Central memory CD8-positive, alpha-beta T cell (primary cell): ENCODE measurements at regions not wholly inside any gene's neighbourhood (a gene's known extent, or its start where the extent isn't known, plus 50 kb on each side); places are given as distances from the start of the nearest gene placed in this dataset.

ENCODE experiments used
- ATAC-seq: fragments of 150-1000 bp; cut with Tn5 transposase; replicated peaks from 2 replicates; pipeline ENCODE4 v1.10.0; 2022; ENCODE audit warnings: mild to moderate bottlenecking, moderate FRiP score, moderate number of reproducible peaks; ENCODE audit not compliant: poor library complexity, severe bottlenecking; ENCODE audit errors: extremely low read depth
- DNase-seq, 2 donors: peaks; one replicate each; pipeline ENCODE4 v3.0.0; 2021; ENCODE audit warnings: low spot score in 2 of 2
- H3K27ac Mint-ChIP-seq: one replicate; pipeline ENCODE4 v1.8.0; 2022; ENCODE audit warnings: low read depth, mild to moderate bottlenecking, moderate library complexity, mixed read lengths
- H3K27me3 Mint-ChIP-seq: one replicate; pipeline ENCODE4 v1.8.0; 2022; ENCODE audit warnings: mixed read lengths
- H3K36me3 Mint-ChIP-seq: one replicate; pipeline ENCODE4 v1.8.0; 2022; ENCODE audit warnings: mild to moderate bottlenecking, moderate library complexity, mixed read lengths; ENCODE audit not compliant: insufficient read depth
- H3K4me1 Mint-ChIP-seq: one replicate; pipeline ENCODE4 v1.8.0; 2022; ENCODE audit warnings: mixed read lengths
- H3K4me3 Mint-ChIP-seq: one replicate; pipeline ENCODE4 v1.8.0; 2022; ENCODE audit warnings: mild to moderate bottlenecking, moderate library complexity, mixed read lengths
- H3K9me3 Mint-ChIP-seq: one replicate; pipeline ENCODE4 v1.8.0; 2022; ENCODE audit warnings: mixed read lengths

GRCh38 chr1:190602325-190602724 lies 124.7 kb upstream of the BRINP3 start:
- Mint-ChIP-seq H3K4me1 (no peaks in the 10 kb centered on the region), H3K4me3 (no peak overlapping the region), H3K36me3 (no peaks in the 10 kb centered on the region), H3K27ac (no peak overlapping the region), H3K27me3 (no peaks in the 10 kb centered on the region), H3K9me3 (peaks cover 22% of the 10 kb centered on the region)
- ATAC-seq: no peak
- DNase-seq: no peak

GRCh38 chr1:190608282-190608681 lies 130.6 kb upstream of the BRINP3 start:
- Mint-ChIP-seq H3K27me3 (no peaks in the 10 kb centered on the region), H3K4me3 (no peak overlapping the region), H3K27ac (no peak overlapping the region), H3K9me3 (peaks cover 14% of the 10 kb centered on the region), H3K4me1 (no peaks in the 10 kb centered on the region), H3K36me3 (no peaks in the 10 kb centered on the region)
- ATAC-seq: no peak
- DNase-seq: no peak

- peaks cover 3% of the 10 kb centered on the region for H3K36me3 Mint-ChIP-seq
- ATAC-seq (no peak), DNase-seq (no peak)
- H3K27me3 Mint-ChIP-seq: no peaks in the 10 kb centered on the region
- no peak overlapping the region for H3K27ac Mint-ChIP-seq
- H3K9me3 Mint-ChIP-seq: peaks cover 17% of the 10 kb centered on the region
- no peak overlapping the region for H3K4me3 Mint-ChIP-seq
- no peaks in the 10 kb centered on the region for H3K4me1 Mint-ChIP-seq
Measured at GRCh38 chr1:190615818-190616217, 138.2 kb upstream of the BRINP3 start.

- H3K4me3 Mint-ChIP-seq: no peak overlapping the region
- peaks cover 15% of the 10 kb centered on the region for H3K9me3 Mint-ChIP-seq
- H3K4me1 Mint-ChIP-seq: no peaks in the 10 kb centered on the region
- DNase-seq (no peak), ATAC-seq (no peak)
- peaks cover 3% of the 10 kb centered on the region for H3K36me3 Mint-ChIP-seq
- H3K27ac Mint-ChIP-seq: no peak overlapping the region
- H3K27me3 Mint-ChIP-seq: no peaks in the 10 kb centered on the region
Measured at GRCh38 chr1:190616235-190616634, 138.6 kb upstream of the BRINP3 start.

GRCh38 chr1:190619724-190620123 lies 142.1 kb upstream of the BRINP3 start:
- peaks cover 22% of the 10 kb centered on the region for H3K9me3 Mint-ChIP-seq
- no peak overlapping the region for H3K27ac Mint-ChIP-seq
- ATAC-seq: no peak
- peaks cover 3% of the 10 kb centered on the region for H3K36me3 Mint-ChIP-seq
- no peak overlapping the region for H3K4me3 Mint-ChIP-seq
- H3K27me3 Mint-ChIP-seq: no peaks in the 10 kb centered on the region
- no peak for DNase-seq
- H3K4me1 Mint-ChIP-seq: no peaks in the 10 kb centered on the region

GRCh38 chr1:190633488-190633887 lies 155.8 kb upstream of the BRINP3 start:
- peaks cover 15% of the 10 kb centered on the region for H3K9me3 Mint-ChIP-seq

DNA sequence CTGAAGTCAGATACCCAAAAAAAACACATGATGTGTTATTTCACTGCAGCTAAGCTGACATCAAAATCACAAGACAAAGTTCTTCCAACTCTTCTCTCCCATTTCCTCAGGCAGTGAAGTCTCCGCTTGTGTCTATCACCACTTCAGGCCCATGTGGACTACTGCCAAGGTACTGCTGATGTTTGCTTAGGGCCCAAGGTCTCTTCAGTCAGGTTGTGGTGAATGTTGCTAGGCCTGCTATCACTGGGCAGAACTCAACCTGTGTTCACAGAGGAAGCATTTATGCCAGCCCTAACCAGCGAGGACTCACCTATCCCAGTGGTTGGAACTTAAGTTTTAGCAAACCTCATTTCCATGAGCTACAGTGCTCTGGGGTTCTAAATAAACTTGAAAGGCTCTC lies 156.5 kb upstream of the BRINP3 start:
- Mint-ChIP-seq H3K9me3 (peaks cover 15% of the 10 kb centered on the region), H3K36me3 (no peaks in the 10 kb centered on the region), H3K27me3 (no peaks in the 10 kb centered on the region), H3K27ac (no peak overlapping the region), H3K4me1 (no peaks in the 10 kb centered on the region), H3K4me3 (no peak overlapping the region)
- DNase-seq (no peak), ATAC-seq (no peak)

More at GRCh38 chr1:190633488-190633887, 155.8 kb upstream of the BRINP3 start:
- no peak for DNase-seq
- no peaks in the 10 kb centered on the region for H3K4me1 Mint-ChIP-seq
- H3K4me3 Mint-ChIP-seq: no peak overlapping the region
- H3K36me3 Mint-ChIP-seq: no peaks in the 10 kb centered on the region
- H3K27ac Mint-ChIP-seq: no peak overlapping the region
- no peak for ATAC-seq
- H3K27me3 Mint-ChIP-seq: no peaks in the 10 kb centered on the region

DNA sequence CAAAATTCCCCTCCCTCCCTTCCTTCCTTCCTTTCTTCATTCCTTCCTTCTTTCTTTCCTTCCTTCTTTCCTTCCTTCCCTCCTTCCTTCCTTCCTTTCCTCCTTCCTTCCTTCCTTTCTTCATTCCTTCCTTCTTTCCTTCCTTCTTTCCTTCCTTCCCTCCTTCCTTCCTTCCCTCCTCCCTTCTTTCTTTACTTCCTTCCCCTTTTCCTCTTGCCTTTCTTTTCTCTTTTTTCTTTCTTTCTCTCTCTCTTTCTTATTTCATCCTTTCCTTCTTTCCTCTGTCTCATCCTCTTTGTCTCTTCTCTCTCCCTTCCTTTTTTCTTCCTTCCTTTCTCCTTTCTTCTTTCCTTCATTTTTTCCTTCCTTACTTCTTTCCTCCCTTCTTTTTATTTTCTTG lies 171.9 kb upstream of the BRINP3 start:
- Mint-ChIP-seq H3K36me3 (no peaks in the 10 kb centered on the region), H3K4me3 (no peak overlapping the region), H3K4me1 (no peaks in the 10 kb centered on the region), H3K27me3 (no peaks in the 10 kb centered on the region), H3K27ac (no peak overlapping the region), H3K9me3 (peaks cover 14% of the 10 kb centered on the region)
- ATAC-seq (no peak), DNase-seq (no peak)

DNA sequence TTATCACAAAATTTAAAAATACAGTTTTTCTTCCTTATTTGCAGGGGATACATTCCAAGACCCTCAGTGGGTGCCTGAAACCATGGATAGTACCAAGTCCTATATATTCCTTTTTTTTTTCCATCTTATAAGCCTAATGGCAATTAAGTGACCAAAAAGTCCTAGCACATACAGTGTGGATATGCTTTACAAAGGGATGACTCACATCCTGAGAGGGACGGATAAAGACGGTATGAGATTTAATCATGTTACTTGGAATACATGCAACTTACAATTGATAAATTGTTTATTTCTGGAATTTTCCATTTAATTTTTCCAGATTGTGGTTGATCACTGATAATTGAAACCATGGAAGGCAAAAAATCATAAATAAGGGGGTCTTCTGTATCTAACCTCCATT lies 181.2 kb upstream of the BRINP3 start:
- H3K4me1 Mint-ChIP-seq: no peaks in the 10 kb centered on the region
- ATAC-seq (no peak), DNase-seq (no peak)
- H3K4me3 Mint-ChIP-seq: no peak overlapping the region
- no peaks in the 10 kb centered on the region for H3K27me3 Mint-ChIP-seq
- H3K27ac Mint-ChIP-seq: no peak overlapping the region
- H3K9me3 Mint-ChIP-seq: peaks cover 12% of the 10 kb centered on the region
- no peaks in the 10 kb centered on the region for H3K36me3 Mint-ChIP-seq

DNA sequence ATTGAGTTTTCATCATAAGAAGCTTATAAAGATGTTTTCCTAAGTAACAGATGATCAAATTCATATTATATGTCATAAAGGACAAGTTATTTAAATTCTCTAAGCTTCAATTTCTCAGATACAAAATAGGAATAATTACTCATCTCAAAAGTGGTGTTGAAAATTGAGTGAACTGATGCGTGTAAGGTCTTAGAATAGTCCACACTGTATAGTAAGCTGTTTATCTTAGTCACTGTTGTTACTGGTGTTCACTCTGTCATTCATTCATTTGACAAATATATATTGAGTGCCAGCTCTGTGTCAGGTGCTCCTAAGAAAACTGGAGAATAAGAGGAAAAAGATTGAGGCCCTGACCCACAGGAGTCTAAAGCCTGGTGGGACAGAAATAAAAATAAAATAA lies 186.3 kb upstream of the BRINP3 start:
- H3K4me1 Mint-ChIP-seq: no peaks in the 10 kb centered on the region
- DNase-seq (no peak), ATAC-seq (no peak)
- H3K9me3 Mint-ChIP-seq: peaks cover 18% of the 10 kb centered on the region
- H3K4me3 Mint-ChIP-seq: no peak overlapping the region
- H3K27ac Mint-ChIP-seq: no peak overlapping the region
- no peaks in the 10 kb centered on the region for H3K36me3 Mint-ChIP-seq
- no peaks in the 10 kb centered on the region for H3K27me3 Mint-ChIP-seq

DNA sequence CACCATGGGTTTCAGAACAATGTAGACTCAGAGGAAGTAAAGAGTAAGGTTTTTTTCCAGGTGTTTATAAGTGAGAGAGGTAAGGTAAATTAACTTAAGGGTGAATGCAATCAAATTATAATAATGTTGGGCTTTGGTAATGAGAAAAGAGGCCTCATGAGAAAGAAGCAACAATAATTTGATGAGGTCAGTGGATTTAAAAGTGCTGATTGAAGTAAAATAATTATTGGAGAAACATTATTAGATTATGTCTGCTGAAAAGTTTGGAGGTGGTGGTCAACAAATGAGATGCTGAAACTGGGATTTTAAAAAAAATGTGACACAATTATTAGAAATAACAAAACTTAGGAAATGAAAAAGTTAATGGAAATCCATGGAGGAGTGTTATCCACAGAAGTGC lies 187.4 kb upstream of the BRINP3 start:
- Mint-ChIP-seq H3K9me3 (peaks cover 22% of the 10 kb centered on the region), H3K4me1 (no peaks in the 10 kb centered on the region), H3K27ac (no peak overlapping the region), H3K4me3 (no peak overlapping the region), H3K27me3 (no peaks in the 10 kb centered on the region), H3K36me3 (no peaks in the 10 kb centered on the region)
- DNase-seq: no peak
- ATAC-seq: no peak

DNA sequence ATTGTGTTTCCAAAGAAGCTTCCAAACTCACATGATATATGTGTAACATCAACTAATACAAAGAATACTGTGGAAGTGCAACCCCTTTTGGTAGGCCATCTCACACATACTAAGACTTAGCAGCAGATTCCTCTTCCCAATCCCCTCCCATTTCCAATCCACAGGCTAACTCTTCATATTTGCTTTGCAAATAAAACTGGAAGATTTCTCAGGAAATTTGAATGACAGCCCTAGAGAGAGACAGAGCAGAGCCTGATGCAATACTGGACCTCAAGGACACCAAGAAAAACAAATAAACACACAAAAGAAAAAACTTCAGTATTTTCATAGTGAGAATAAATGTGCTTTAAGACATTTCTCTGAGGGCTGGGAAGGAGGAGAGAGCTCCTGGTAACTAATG lies 190.2 kb upstream of the BRINP3 start:
- H3K27ac Mint-ChIP-seq: no peak overlapping the region
- H3K36me3 Mint-ChIP-seq: no peaks in the 10 kb centered on the region
- H3K4me1 Mint-ChIP-seq: no peaks in the 10 kb centered on the region
- ATAC-seq (no peak), DNase-seq (no peak)
- no peaks in the 10 kb centered on the region for H3K27me3 Mint-ChIP-seq
- H3K4me3 Mint-ChIP-seq: no peak overlapping the region
- peaks cover 16% of the 10 kb centered on the region for H3K9me3 Mint-ChIP-seq

DNA sequence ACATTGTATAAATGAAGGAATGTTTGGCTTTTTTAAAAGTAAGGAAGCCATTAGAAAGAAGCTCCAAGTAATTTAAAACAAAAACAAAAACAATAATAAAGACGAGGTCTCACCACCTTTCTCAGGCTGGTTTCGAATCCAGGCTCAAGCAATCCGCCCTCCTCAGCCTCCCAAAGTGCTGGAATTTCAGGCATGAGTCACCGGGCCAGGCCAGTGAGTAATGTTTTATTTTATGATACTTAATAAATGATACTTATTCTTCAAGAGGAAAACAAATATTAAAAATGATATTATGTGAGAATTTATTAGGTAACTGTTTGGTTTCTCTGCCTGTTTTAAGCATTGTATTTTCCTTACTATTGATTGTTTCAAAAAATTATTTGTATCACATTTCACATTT lies 201.4 kb upstream of the BRINP3 start:
- ATAC-seq (no peak), DNase-seq (no peak)
- no peak overlapping the region for H3K4me3 Mint-ChIP-seq
- H3K27me3 Mint-ChIP-seq: no peaks in the 10 kb centered on the region
- no peaks in the 10 kb centered on the region for H3K36me3 Mint-ChIP-seq
- H3K4me1 Mint-ChIP-seq: no peaks in the 10 kb centered on the region
- H3K9me3 Mint-ChIP-seq: peaks cover 20% of the 10 kb centered on the region
- no peak overlapping the region for H3K27ac Mint-ChIP-seq

DNA sequence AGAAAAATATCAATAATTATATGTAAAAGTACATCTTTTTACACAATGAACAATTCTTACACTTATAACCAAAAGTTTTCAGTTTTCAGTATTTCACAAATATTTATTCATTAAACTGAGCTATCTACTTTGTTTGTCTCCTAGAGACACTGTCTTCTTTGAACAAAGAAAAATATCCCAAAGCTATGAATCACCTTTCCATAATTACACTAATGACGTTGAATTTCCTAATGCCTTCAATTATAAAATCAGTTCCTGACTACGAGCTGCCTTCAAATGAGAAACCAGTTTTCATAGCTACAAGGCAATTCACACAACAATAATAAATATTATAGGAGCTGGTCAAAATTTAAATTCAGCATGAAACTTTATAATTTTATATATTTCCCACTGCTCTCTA lies 201.8 kb upstream of the BRINP3 start:
- H3K27ac Mint-ChIP-seq: no peak overlapping the region
- H3K36me3 Mint-ChIP-seq: no peaks in the 10 kb centered on the region
- no peak for DNase-seq
- no peak for ATAC-seq
- H3K9me3 Mint-ChIP-seq: peaks cover 20% of the 10 kb centered on the region
- H3K4me1 Mint-ChIP-seq: no peaks in the 10 kb centered on the region
- H3K4me3 Mint-ChIP-seq: no peak overlapping the region
- no peaks in the 10 kb centered on the region for H3K27me3 Mint-ChIP-seq
